GM12873 (cell line): ENCODE measurements at regions not wholly inside any gene's neighbourhood (a gene's known extent, or its start where the extent isn't known, plus 50 kb on each side); places are given as distances from the start of the nearest gene placed in this dataset.

Experiments
- TF ChIP-seq, protein P1 (sequence below): IDR thresholded peaks from 2 replicates; pipeline ENCODE4 v1.5.1; 2012; ENCODE audit warnings: low read depth, mild to moderate bottlenecking, moderate library complexity, low read length, control low read depth; ENCODE audit not compliant: insufficient read depth; ENCODE audit errors: missing control alignments

GRCh38 chr4:124515591-124515990, 196.9 kb downstream of the ANKRD50 start:
- TF ChIP-seq, protein P1, sequence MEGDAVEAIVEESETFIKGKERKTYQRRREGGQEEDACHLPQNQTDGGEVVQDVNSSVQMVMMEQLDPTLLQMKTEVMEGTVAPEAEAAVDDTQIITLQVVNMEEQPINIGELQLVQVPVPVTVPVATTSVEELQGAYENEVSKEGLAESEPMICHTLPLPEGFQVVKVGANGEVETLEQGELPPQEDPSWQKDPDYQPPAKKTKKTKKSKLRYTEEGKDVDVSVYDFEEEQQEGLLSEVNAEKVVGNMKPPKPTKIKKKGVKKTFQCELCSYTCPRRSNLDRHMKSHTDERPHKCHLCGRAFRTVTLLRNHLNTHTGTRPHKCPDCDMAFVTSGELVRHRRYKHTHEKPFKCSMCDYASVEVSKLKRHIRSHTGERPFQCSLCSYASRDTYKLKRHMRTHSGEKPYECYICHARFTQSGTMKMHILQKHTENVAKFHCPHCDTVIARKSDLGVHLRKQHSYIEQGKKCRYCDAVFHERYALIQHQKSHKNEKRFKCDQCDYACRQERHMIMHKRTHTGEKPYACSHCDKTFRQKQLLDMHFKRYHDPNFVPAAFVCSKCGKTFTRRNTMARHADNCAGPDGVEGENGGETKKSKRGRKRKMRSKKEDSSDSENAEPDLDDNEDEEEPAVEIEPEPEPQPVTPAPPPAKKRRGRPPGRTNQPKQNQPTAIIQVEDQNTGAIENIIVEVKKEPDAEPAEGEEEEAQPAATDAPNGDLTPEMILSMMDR = no peak

GRCh38 chr4:124519196-124519595, 193.3 kb downstream of the ANKRD50 start:
- TF ChIP-seq, protein P1 = no peak

- TF ChIP-seq, protein P1 = no peak
Measured at GRCh38 chr4:124523816-124524215, 188.7 kb downstream of the ANKRD50 start.

DNA sequence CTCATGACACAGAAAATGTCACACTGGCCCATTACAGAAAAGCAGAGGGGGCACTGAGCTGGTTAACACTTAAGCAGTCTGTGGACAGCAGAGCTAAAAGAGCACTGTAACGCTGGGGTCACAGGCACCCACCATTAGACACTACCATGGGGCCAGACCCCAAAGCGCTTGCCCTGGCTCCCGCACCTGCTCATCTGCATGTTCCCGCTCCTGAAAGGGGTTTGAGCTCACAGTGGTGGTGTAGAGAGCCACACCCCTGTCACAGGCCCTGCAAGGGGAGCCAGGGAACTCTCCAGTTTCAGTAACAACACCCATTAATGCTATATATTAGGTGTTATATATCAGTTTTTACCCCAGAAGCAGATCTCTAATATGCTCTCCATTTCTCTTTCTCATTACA, 187.0 kb downstream of the ANKRD50 start:
- TF ChIP-seq, protein P1 = no peak

DNA sequence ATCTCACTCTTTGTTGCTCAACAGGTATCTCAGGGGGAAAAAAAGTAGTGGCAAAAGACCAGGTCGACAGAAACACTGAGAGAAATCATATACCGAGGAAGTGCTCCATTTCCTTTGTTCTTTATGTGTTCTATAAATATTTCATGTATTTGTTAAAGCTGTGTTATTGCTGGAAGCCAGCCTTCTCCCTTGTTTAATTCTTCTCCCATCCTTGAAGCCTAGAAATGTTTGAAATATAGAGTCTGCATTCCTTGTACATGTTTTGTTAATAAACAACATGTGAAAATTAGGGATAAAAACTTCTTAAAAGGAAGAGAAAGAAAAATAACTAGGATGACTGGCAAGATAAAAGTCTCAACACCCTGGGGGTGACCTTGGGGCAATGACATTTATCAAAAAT, 186.2 kb downstream of the ANKRD50 start:
- TF ChIP-seq, protein P1 = no peak

GRCh38 chr4:124526769-124527168, 185.8 kb downstream of the ANKRD50 start:
- TF ChIP-seq, protein P1 = no peak

GRCh38 chr4:124527364-124527763, 185.2 kb downstream of the ANKRD50 start:
- TF ChIP-seq, protein P1 = no peak
